ENCODE measurements at regions not wholly inside any gene's neighbourhood (a gene's known extent, or its start where the extent isn't known, plus 50 kb on each side); places are given as distances from the start of the nearest gene placed in this dataset.

GRCh38 chr1:25020851-25021590, 90.9 kb upstream of the RUNX3 start:
- no peak for DNase-seq (ENCODE audit: extremely low spot score)
- CTCF ChIA-PET = no interaction called here
- TF ChIP-seq, protein P1, sequence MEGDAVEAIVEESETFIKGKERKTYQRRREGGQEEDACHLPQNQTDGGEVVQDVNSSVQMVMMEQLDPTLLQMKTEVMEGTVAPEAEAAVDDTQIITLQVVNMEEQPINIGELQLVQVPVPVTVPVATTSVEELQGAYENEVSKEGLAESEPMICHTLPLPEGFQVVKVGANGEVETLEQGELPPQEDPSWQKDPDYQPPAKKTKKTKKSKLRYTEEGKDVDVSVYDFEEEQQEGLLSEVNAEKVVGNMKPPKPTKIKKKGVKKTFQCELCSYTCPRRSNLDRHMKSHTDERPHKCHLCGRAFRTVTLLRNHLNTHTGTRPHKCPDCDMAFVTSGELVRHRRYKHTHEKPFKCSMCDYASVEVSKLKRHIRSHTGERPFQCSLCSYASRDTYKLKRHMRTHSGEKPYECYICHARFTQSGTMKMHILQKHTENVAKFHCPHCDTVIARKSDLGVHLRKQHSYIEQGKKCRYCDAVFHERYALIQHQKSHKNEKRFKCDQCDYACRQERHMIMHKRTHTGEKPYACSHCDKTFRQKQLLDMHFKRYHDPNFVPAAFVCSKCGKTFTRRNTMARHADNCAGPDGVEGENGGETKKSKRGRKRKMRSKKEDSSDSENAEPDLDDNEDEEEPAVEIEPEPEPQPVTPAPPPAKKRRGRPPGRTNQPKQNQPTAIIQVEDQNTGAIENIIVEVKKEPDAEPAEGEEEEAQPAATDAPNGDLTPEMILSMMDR (IDR thresholded peaks at IDR 0.05; ENCODE audit: control extremely low read depth, extremely low read depth, low read depth, missing control alignments) = no peak
- POLR2A ChIA-PET = no interaction called here

- ChIA-PET CTCF (no interaction called here), POLR2A (no interaction called here)
- TF ChIP-seq, protein P1 (IDR thresholded peaks at IDR 0.05; ENCODE audit: control extremely low read depth, extremely low read depth, low read depth, missing control alignments) = no peak
- no peak for DNase-seq (ENCODE audit: extremely low spot score)
Observed at GRCh38 chr1:25020173-25020845, 90.2 kb upstream of the RUNX3 start.

- ChIA-PET POLR2A (interaction anchor here (0.6 to 1.5 kb wide), 5 partner anchors 16 to 314 kb away, joined by 3 to 5 read pairs (median 3); no protein-coding TSS in a partner anchor), CTCF (interaction anchor here (1.0 to 3.2 kb wide), 7 partner anchors 9 to 121 kb away, joined by 3 to 11 read pairs (median 4); no protein-coding TSS in a partner anchor)
- peak; percentile 73 for DNase-seq (ENCODE audit: extremely low spot score)
- TF ChIP-seq, protein P1 (IDR thresholded peaks at IDR 0.05; ENCODE audit: control extremely low read depth, extremely low read depth, low read depth, missing control alignments) = no peak
Observed at GRCh38 chr1:25019337-25020172, 89.5 kb upstream of the RUNX3 start.

GRCh38 chr1:25018943-25019336, 88.9 kb upstream of the RUNX3 start:
- TF ChIP-seq, protein P1 (IDR thresholded peaks at IDR 0.05; ENCODE audit: control extremely low read depth, extremely low read depth, low read depth, missing control alignments) = no peak
- POLR2A ChIA-PET = interaction anchor here (0.7 to 1.5 kb wide), 3 partner anchors 15 to 72 kb away, joined by 3 to 5 read pairs (median 3); no protein-coding TSS in a partner anchor
- CTCF ChIA-PET = interaction anchor here (1.0 to 3.2 kb wide), 7 partner anchors 8 to 121 kb away, joined by 3 to 11 read pairs (median 4); no protein-coding TSS in a partner anchor
- no peak for DNase-seq (ENCODE audit: extremely low spot score)

DNA sequence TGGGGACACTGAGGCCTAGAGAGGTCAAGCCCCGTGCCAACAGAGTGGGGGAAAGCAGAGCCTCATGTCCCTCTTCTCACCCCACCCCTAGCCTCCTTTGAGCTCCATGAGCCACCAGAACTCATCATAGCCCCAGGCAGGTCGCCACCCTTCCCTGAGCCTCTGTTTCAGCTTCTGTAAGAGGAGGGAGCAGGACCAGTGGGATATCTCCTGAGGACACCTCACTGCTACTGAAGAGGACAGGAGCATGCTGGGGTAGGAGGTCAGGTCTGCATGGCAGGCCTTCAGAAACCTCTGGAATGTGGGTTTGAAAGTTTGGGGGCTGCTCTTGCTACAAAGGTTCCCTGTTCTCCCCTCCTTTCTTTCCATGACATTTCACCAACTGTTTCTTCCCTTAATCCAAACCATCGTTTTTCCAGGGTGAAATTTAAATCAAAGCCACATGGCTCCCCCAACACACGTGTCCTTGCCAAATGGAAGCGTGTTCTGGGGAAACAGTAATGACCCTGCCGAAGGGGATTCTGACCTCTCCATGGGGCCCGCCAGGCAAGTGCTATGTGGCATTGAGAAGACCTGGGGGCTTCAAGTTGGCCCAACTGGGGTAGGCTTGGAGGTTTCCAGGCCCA, 88.1 kb upstream of the RUNX3 start:
- TF ChIP-seq, protein P1 (IDR thresholded peaks at IDR 0.05; ENCODE audit: control extremely low read depth, extremely low read depth, low read depth, missing control alignments) = no peak
- DNase-seq (ENCODE audit: extremely low spot score) = no peak
- CTCF ChIA-PET = interaction anchor here (1.0 to 3.2 kb wide), 7 partner anchors 9 to 53 kb away, joined by 3 to 11 read pairs (median 5); no protein-coding TSS in a partner anchor
- POLR2A ChIA-PET = interaction anchor here (0.6 to 1.5 kb wide), 3 partner anchors 18 to 71 kb away, joined by 3 to 5 read pairs (median 4); no protein-coding TSS in a partner anchor
